ENCODE measurements at regions not wholly inside any gene's neighbourhood (a gene's known extent, or its start where the extent isn't known, plus 50 kb on each side); places are given as distances from the start of the nearest gene placed in this dataset.
A peak's percentile ranks its signal among the peaks of the same experiment; 100 is the strongest.

DNA sequence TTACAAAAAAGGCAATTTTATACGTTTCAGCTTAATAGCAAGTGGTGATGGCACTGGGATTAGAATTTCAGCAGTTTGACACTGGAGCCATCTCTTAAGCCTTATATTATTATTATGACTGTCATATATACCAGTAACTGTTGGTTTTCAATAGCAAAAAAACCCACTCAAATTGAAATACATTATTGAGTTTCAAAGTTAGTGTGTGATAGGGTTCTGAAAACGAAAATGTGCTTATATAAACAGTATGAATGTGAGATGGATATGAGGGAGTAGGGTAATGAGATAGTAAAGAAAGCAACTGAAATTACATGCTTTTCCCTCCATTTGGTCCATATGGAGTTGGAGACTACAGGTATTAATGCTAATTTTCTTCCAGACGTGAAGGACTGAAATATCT lies 68.6 kb upstream of the ACTBL2 start:
- no peak for DNase-seq (ENCODE audit: low spot score)

DNA sequence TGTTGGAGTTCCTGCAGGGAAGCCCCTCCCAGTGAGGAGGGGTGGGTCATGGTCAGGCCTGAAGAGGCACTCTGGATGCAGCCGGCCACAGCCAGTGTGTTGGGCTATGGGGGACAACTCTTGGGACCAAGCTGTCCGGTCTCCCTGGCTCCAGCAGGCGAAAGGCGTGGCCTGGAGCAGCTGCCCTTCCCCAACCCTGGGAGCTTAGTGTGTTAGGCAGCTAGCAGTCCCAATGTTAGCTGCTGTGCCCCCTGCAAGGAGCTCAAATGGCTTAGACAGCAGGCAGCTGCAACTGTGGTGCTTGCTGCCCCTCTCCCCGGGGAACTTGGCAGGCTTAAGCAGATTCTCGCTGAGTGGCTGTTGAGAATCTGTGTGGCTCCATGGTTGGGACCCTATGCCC lies 67.5 kb upstream of the ACTBL2 start:
- no peak for DNase-seq (ENCODE audit: low spot score)

DNA sequence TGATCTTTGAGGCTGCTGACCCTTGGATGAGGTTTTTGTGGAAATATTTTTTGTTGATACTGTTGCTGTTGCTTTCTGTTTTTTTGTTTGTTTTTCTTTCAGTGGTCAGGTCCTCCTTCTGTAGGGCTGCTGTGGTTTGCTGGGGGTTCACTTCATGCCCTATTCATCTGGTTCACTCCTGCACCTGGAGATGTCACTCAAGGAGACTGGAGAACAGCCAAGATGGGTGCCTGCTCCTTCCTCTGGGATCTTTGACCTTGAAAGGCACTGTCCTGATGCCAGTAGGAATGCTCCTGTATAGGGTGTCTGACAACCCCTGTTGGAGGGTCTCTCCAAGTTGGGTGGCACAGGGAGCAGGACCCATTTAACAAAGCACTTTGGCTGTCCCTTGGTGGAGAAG lies 67.0 kb upstream of the ACTBL2 start:
- DNase-seq (ENCODE audit: low spot score): no peak

- no peak for DNase-seq (ENCODE audit: low spot score)
Measured at GRCh38 chr5:57540823-57541222, 58.2 kb upstream of the ACTBL2 start.

DNA sequence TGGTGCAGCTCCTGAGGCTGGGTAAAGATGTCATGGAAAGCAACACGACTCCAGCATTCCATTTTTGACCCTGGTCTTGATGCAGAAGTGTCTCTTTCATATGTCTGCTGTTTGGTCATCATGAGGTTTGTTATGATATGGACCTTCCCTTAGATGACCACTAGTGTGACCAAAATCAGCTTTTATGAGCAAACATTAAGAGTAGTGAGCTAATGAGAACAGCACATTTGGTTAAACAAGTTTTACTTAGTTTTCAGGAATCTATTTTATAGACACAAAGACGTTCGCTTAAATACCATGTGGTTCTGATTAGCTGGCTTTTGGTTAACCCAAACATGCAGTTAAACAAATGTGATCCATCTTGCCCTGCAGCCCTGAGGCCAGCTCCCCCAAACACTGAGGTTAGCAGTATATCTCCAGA lies 56.7 kb upstream of the ACTBL2 start:
- peak; percentile 5 for DNase-seq (ENCODE audit: low spot score)

DNA sequence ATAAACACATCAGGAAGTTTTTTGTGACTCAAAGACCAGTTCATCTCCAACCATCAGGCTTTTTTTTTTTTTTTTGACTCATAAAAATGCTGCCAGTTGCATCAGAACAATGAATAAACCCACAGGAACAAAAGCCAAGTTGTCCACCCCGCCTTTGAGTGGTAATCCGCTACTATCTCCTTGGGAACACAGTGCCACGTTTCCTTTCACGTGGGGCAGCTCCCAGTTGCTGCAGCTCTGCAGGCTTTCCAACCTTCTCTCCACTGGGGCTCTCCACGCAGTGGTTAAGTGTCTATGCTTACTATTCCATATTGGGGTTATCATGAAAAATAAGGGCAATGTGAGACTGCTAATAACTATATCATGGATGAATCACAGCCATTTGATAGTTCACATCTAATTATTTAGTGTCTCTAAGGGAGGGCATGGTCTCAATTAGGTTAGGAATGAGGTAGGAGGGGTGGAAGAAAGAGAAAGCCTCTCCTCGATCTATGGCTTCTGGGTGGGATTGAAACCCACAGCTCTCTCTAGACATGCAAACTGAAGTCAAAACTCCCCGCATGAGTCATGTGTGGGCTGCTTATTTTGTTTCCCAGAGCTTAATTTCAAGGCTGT lies 55.8 kb upstream of the ACTBL2 start:
- DNase-seq (ENCODE audit: low spot score): no peak

DNA sequence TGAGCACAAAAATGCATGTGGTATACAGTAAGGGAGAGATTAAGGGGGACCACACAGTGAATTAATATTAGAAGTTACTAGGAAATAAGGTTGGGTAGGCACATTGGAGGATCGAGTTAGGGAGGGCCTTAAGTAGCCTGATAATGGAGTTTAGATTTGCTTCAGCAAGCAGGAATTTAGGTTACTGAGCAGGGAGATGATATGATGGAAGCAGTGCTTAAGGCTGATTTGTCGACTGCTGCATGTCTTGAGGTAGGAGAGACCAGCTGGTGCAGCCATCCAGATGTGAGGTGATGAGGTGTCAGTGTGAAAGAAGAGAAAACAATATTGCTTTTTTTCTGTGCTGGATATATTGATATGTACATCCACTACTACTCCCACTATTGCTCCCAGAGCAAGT lies 55.2 kb upstream of the ACTBL2 start:
- DNase-seq (ENCODE audit: low spot score): no peak

DNA sequence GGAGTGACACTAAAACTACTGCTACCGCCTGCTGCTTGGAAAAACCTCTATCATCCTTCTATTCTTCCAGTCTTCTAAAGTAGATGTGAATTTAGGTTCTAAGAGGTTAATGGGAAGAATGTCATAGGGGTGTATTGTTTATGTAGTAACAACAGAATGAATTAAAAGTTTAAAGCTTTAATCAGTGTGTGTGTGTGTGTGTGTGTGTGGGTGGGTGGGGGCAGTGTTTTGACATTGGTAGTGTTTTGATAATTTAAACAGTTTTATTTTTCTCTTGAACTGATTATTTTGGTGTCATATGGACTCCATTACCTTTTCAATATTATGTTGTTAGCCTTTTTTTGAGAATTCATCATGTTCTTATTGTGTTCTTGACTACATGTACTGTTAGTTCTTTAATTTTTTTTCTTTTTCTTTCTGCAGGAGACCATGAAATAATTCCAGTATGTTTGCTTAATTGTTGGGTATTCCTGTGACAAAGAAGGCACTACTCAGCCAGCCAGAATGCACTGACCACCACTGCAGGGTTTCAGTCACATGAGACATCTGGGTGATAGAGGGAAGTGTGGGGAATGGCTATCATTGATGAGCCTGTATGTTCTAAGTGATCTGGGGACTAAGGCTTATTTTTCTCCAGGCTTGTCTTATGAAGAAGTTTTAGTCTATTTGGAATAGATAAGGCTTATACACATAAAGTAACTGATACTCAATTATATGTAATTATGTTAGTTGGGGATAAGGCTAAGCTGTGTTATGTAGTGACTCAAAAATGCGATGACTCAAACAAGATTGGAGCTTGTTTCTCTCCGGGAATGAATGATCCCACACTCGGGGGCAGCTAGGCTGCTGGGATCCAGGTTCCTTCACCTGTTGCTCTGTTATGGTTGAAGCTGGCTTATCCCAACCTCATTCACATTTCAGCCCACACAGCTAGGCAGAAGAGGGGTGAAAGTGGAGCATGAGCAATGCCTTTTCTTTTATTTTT lies 50.2 kb upstream of the ACTBL2 start:
- peak; percentile 14 for DNase-seq (ENCODE audit: low spot score)
